HCT116 (cell line): ENCODE measurements at regions not wholly inside any gene's neighbourhood (a gene's known extent, or its start where the extent isn't known, plus 50 kb on each side); places are given as distances from the start of the nearest gene placed in this dataset.

Experiments used
- ATAC-seq: fragments of 200-7000 bp; cut with Tn5 transposase; 2 replicates; pipeline ENCODE4 v1.9.1; 2020; ENCODE audit warnings: mild to moderate bottlenecking, moderate library complexity
- BruUV-seq: library from RNA; stranded (reverse); fragments of 400-500 nt; replicated peaks from 2 replicates; lab custom pipeline; 2021; lab: Mats Ljungman, UMichigan
- CTCF ChIA-PET: fragments of 300-600 bp; sonication (Branson Sonifier 250); formaldehyde crosslinking; loops from one replicate; lab custom pipeline; 2021; ENCODE audit warnings: antibody characterized with exemption; lab: Charles Lee
- POLR2A ChIA-PET: fragments of 300-600, 350-600 bp; sonication (Branson Sonifier 250); formaldehyde crosslinking; loops from one replicate; lab custom pipeline; 2021; ENCODE audit warnings: antibody characterized with exemption; lab: Charles Lee
- RAD21 ChIA-PET, 2 experiments: fragments of 300-600 bp; sonication (Branson Sonifier 250); formaldehyde crosslinking; loops; one replicate each; lab custom pipeline; 2023; ENCODE audit warnings: low total read pairs in 2 of 2; ENCODE audit not compliant: uncharacterized antibody in 2 of 2, unreplicated experiment in 2 of 2, low non-redundant PET in 1 of 2; lab: Charles Lee
- DNase-seq: peaks from one replicate; pipeline ENCODE4 v3.0.0-alpha.2; 2010; ENCODE audit warnings: low read depth, low spot score
- H2AFZ ChIP-seq: fragments of 200-600 bp; shearing (Covaris generic), sonication (generic); 2 replicates; pipeline ENCODE4 v1.6.1; 2017; ENCODE audit warnings: low read depth, mixed run types, mixed read lengths, antibody characterized with exemption, low read length; ENCODE audit not compliant: poor library complexity, severe bottlenecking
- H3K27ac ChIP-seq: 2 replicates; pipeline ENCODE4 v1.5.1; 2012; ENCODE audit warnings: low read depth, low read length
- H3K27me3 ChIP-seq: fragments of 200-600 bp; sonication (generic); 2 replicates; pipeline ENCODE4 v1.6.1; 2016; ENCODE audit warnings: mixed run types, low read length, mixed read lengths; ENCODE audit not compliant: insufficient read depth
- H3K36me3 ChIP-seq, 2 experiments: fragments of 200-500 bp in 1 of 2; fragments of 200-600 bp in 1 of 2; sonication (Bioruptor generic) in 1 of 2; sonication (generic) in 1 of 2; 2 replicates each; pipeline versions ENCODE4 v1.5.1 to v1.6.1; 2014 to 2016; ENCODE audit warnings: low read length in 2 of 2, inconsistent platforms in 1 of 2, mixed read lengths in 1 of 2, mixed run types in 1 of 2; ENCODE audit not compliant: insufficient read depth in 2 of 2, control insufficient read depth in 1 of 2
- H3K4me1 ChIP-seq, 2 experiments: fragments of 200-600 bp in 1 of 2; sonication (generic) in 1 of 2; 2 replicates each; pipeline versions ENCODE4 v1.5.1 to v1.6.1; 2012 to 2017; ENCODE audit warnings: low read length in 2 of 2, inconsistent platforms in 1 of 2, mild to moderate bottlenecking in 1 of 2, mixed read lengths in 1 of 2, mixed run types in 1 of 2, moderate library complexity in 1 of 2; ENCODE audit not compliant: insufficient read depth in 2 of 2, control insufficient read depth in 1 of 2
- H3K4me2 ChIP-seq: fragments of 200-600 bp; sonication (generic); 2 replicates; pipeline ENCODE4 v1.6.1; 2017; ENCODE audit warnings: mixed run types, low read length, mixed read lengths
- H3K4me3 ChIP-seq, 2 experiments: fragments of 200-600 bp in 1 of 2; sonication (generic) in 1 of 2; replicated peaks in 1 of 2; 2 replicates each; pipeline ENCODE4 v1.5.1; 2011 to 2016; ENCODE audit warnings: low read length in 2 of 2, control low read depth in 1 of 2, low read depth in 1 of 2, mild to moderate bottlenecking in 1 of 2, mixed read lengths in 1 of 2, mixed run types in 1 of 2
- H3K79me2 ChIP-seq: fragments of 200-600 bp; sonication (generic); 2 replicates; pipeline ENCODE4 v1.6.1; 2017; ENCODE audit warnings: mild to moderate bottlenecking, mixed run types, low read length, moderate library complexity, mixed read lengths; ENCODE audit not compliant: insufficient read depth
- H3K9ac ChIP-seq: fragments of 200-600 bp; sonication (generic); 2 replicates; pipeline ENCODE4 v1.6.1; 2016; ENCODE audit warnings: low read length, mixed read lengths
- H3K9me2 ChIP-seq: fragments of 200-600 bp; sonication (generic), shearing (Covaris generic); 2 replicates; pipeline ENCODE4 v1.6.1; 2017; ENCODE audit warnings: mixed run types, mild to moderate bottlenecking, moderate library complexity; ENCODE audit not compliant: insufficient read depth
- H3K9me3 ChIP-seq, 2 experiments: fragments of 200-500 bp in 1 of 2; fragments of 200-600 bp in 1 of 2; sonication (Bioruptor generic) in 1 of 2; sonication (generic) in 1 of 2; 2 replicates each; pipeline ENCODE4 v1.6.1; 2014 to 2017; ENCODE audit warnings: low read length in 2 of 2, mixed read lengths in 2 of 2, inconsistent platforms in 1 of 2, low read depth in 1 of 2, mild to moderate bottlenecking in 1 of 2, mixed run types in 1 of 2, moderate library complexity in 1 of 2; ENCODE audit not compliant: control insufficient read depth in 1 of 2, insufficient read depth in 1 of 2
- H4K20me1 ChIP-seq: fragments of 200-600 bp; sonication (generic), shearing (Covaris generic); 2 replicates; pipeline ENCODE4 v1.6.1; 2017; ENCODE audit warnings: mixed run types, mild to moderate bottlenecking, moderate library complexity; ENCODE audit not compliant: insufficient read depth
- ATF3 ChIP-seq: IDR thresholded peaks from 2 replicates; pipeline ENCODE4 v1.6.1; 2012
- CEBPB ChIP-seq: IDR thresholded peaks from 2 replicates; pipeline ENCODE4 v1.6.1; 2012; ENCODE audit warnings: low read depth
- ELF1 ChIP-seq: IDR thresholded peaks from 2 replicates; pipeline ENCODE4 v1.6.1; 2012; ENCODE audit warnings: low read depth, borderline replicate concordance
- EZH2 ChIP-seq: fragments of 200-600 bp; sonication (generic); IDR thresholded peaks from 2 replicates; pipeline ENCODE4 v1.6.1; 2017; ENCODE audit warnings: antibody characterized with exemption, mixed run types
- FOSL1 ChIP-seq: IDR thresholded peaks from 2 replicates; pipeline ENCODE4 v1.6.1; 2012; ENCODE audit warnings: low read depth
- REST ChIP-seq: IDR thresholded peaks from 2 replicates; pipeline ENCODE4 v1.6.1; 2012; ENCODE audit warnings: low read depth
- TCF7L2 ChIP-seq: IDR thresholded peaks from 2 replicates; pipeline ENCODE4 v1.7.0; 2011; ENCODE audit warnings: borderline replicate concordance, inconsistent platforms; ENCODE audit not compliant: insufficient read depth, insufficient read length; ENCODE audit errors: extremely low read depth
- YY1 ChIP-seq: IDR thresholded peaks from 2 replicates; pipeline ENCODE4 v1.6.1; 2011; ENCODE audit warnings: low read length, low read depth, moderate library complexity, mild to moderate bottlenecking; ENCODE audit not compliant: insufficient replicate concordance; ENCODE audit errors: extremely low read depth
- intact Hi-C: fragments of 100-400 bp; cut with micrococcal nuclease; formaldehyde crosslinking; loops from 2 replicates; pipeline ENCODE4 v1.10.0; 2022

GRCh38 chr2:216951171-216951570 is 91.3 kb upstream of the TNP1 start:
- H4K20me1 ChIP-seq, result no peaks in the 10 kb centered on the region
- H3K4me1 ChIP-seq, result no peaks in the 10 kb centered on the region
- DNase-seq (no peak), ATAC-seq (no peak)
- RAD21 ChIA-PET, result no interaction called here
- BruUV-seq, result no TSS peak
- H3K36me3 ChIP-seq, result no peaks in the 10 kb centered on the region
- CTCF ChIA-PET, result no interaction called here
- POLR2A ChIA-PET, result no interaction called here
- no peaks in the 10 kb centered on the region for H3K9me2 ChIP-seq
- intact Hi-C loops, result no loop called here
- peaks cover 30% of the 10 kb centered on the region for H3K27me3 ChIP-seq
- H3K9me3 ChIP-seq, result no peaks in the 10 kb centered on the region
- H3K4me3 ChIP-seq, result no peak overlapping the region
- H3K9ac ChIP-seq, result no peak overlapping the region
- no peaks in the 10 kb centered on the region for H3K79me2 ChIP-seq
- H3K27ac ChIP-seq, result no peak overlapping the region
- no peak overlapping the region for H3K4me2 ChIP-seq
- TF ChIP-seq TCF7L2 (no peak), CEBPB (no peak), YY1 (no peak), FOSL1 (no peak), ELF1 (no peak), ATF3 (no peak), REST (no peak), EZH2 (no peak)
- no peak overlapping the region for H2AFZ ChIP-seq
